ENCODE measurements at regions not wholly inside any gene's neighbourhood (a gene's known extent, or its start where the extent isn't known, plus 50 kb on each side); places are given as distances from the start of the nearest gene placed in this dataset.

DNA sequence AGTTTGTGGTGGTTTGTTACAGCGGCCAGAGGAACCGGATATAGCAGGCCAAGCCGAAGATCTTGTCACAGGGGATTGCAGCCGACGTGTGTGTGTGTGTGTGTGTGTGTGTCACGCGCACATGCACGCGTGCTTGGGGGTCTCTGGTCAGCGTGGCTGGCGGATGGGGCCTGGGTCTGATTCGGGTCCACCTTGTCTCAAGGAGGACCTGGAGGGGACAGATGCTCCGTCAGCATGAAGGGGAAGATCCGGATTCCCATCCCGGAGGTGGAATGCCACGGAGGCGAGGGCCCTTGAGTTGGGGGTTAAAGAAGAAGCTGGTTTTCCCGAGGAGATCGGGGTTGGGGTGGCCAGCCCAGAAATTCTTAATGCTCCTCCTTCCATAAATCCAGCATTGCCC, 1237.8 kb downstream of the BRD1 start:
- Histone ChIP-seq H4K8ac (ENCODE audit: low read depth in 2 of 2, low read length in 2 of 2) (no peak overlapping the region), H3K36me3 (ENCODE audit: control insufficient read depth, insufficient read depth, low read length) (no peaks in the 10 kb centered on the region), H2BK120ac (ENCODE audit: low read depth, low read length) (no peak overlapping the region), H2AK9ac (replicated peaks; ENCODE audit: low read depth, low read length, poor library complexity) (no peak overlapping the region), H3K79me1 (ENCODE audit: low read depth in 1 of 2, low read length in 2 of 2) (no peaks in the 10 kb centered on the region), H4K20me1 (ENCODE audit: insufficient read depth, low read length) (no peaks in the 10 kb centered on the region), H2BK20ac (ENCODE audit: low read depth, low read length) (no peak overlapping the region), H3K9ac (ENCODE audit: low read depth, low read length) (no peak overlapping the region), H3K9me3 (ENCODE audit: control insufficient read depth, insufficient read depth, low read length) (peaks cover 62% of the 10 kb centered on the region), H2BK15ac (ENCODE audit: low read depth, low read length) (no peak overlapping the region), H2BK5ac (ENCODE audit: low read depth, low read length, poor library complexity, severe bottlenecking) (no peak overlapping the region), H3K14ac (replicated peaks; ENCODE audit: low read depth, low read length) (no peak overlapping the region), H2AK5ac (ENCODE audit: low read depth, low read length) (no peak overlapping the region), H4K5ac (ENCODE audit: low read depth, low read length) (no peak overlapping the region), H3K9me1 (ENCODE audit: insufficient read depth, low read length) (no peaks in the 10 kb centered on the region), H3K4ac (ENCODE audit: low read depth, low read length) (no peak overlapping the region), H4K91ac (ENCODE audit: insufficient read depth, low read depth, low read length) (no peak overlapping the region), H3K56ac (ENCODE audit: extremely low read depth, insufficient read depth, low read length) (no peak overlapping the region), H3K4me3 (ENCODE audit: insufficient read depth, low read depth, low read length) (no peak overlapping the region), H3K27me3 (ENCODE audit: control insufficient read depth, insufficient read depth, low read length) (no peaks in the 10 kb centered on the region), H3K27ac (ENCODE audit: insufficient read depth, low read length) (no peak overlapping the region), H3K23ac (ENCODE audit: low read depth, low read length) (no peak overlapping the region), H2AFZ (replicated peaks; ENCODE audit: low read length, poor library complexity) (no peak overlapping the region), H3K4me1 (ENCODE audit: control insufficient read depth, insufficient read depth, low read length) (no peaks in the 10 kb centered on the region), H3K18ac (ENCODE audit: low read depth, low read length) (no peak overlapping the region), H3K4me2 (ENCODE audit: low read depth, low read length) (no peak overlapping the region)
- ChIA-PET POLR2A (ENCODE audit: unreplicated experiment) (no interaction called here), CTCF (no interaction called here)
- 100% methylated on average over 1 of the region's 19 CpGs; no CpG with 5 or more reads in 1 of the 2 experiments for WGBS, 2 experiments (ENCODE audit: extremely low coverage in 2 of 2, insufficient read length in 1 of 2)
- in situ Hi-C loops (cut with MboI; ENCODE audit: low sequenced_read_pairs): no loop called here
- no peak for ATAC-seq (ENCODE audit: low read depth)
- BruUV-seq (replicated peaks): no TSS peak
- intact Hi-C loops (cut with micrococcal nuclease): no loop called here
- DNase-seq: no peak
- dilution Hi-C loops (cut with HindIII; ENCODE audit: low sequenced_read_pairs, unreplicated experiment): no loop called here
- TF ChIP-seq RAD21 (IDR thresholded peaks at IDR 0.05; ENCODE audit: low read length) (no peak), POLR2A (IDR thresholded peaks at IDR 0.05; ENCODE audit: low read depth, low read length) (no peak), CEBPB (IDR thresholded peaks at IDR 0.05; ENCODE audit: low read depth, low read length) (no peak), MAZ (IDR thresholded peaks at IDR 0.05; ENCODE audit: borderline replicate concordance, low read depth, low read length) (no peak), NFE2L2 (IDR thresholded peaks at IDR 0.05; ENCODE audit: low read depth, low read length) (no peak), FOS (IDR thresholded peaks at IDR 0.05; ENCODE audit: low read depth, low read length) (no peak), CHD1 (IDR thresholded peaks at IDR 0.05; ENCODE audit: low read depth, low read length) (no peak), RFX5 (IDR thresholded peaks at IDR 0.05; ENCODE audit: low read depth, low read length) (no peak), MAFK (IDR thresholded peaks at IDR 0.05; ENCODE audit: low read depth, low read length) (no peak), RCOR1 (IDR thresholded peaks at IDR 0.05; ENCODE audit: insufficient replicate concordance, low read length) (no peak), SMC3 (IDR thresholded peaks at IDR 0.05; ENCODE audit: low read depth, low read length) (no peak)
- TF ChIP-seq, protein P1, sequence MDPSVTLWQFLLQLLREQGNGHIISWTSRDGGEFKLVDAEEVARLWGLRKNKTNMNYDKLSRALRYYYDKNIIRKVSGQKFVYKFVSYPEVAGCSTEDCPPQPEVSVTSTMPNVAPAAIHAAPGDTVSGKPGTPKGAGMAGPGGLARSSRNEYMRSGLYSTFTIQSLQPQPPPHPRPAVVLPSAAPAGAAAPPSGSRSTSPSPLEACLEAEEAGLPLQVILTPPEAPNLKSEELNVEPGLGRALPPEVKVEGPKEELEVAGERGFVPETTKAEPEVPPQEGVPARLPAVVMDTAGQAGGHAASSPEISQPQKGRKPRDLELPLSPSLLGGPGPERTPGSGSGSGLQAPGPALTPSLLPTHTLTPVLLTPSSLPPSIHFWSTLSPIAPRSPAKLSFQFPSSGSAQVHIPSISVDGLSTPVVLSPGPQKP (IDR thresholded peaks at IDR 0.05; ENCODE audit: borderline replicate concordance, low read depth, low read length): no peak
- TF ChIP-seq, protein P2, sequence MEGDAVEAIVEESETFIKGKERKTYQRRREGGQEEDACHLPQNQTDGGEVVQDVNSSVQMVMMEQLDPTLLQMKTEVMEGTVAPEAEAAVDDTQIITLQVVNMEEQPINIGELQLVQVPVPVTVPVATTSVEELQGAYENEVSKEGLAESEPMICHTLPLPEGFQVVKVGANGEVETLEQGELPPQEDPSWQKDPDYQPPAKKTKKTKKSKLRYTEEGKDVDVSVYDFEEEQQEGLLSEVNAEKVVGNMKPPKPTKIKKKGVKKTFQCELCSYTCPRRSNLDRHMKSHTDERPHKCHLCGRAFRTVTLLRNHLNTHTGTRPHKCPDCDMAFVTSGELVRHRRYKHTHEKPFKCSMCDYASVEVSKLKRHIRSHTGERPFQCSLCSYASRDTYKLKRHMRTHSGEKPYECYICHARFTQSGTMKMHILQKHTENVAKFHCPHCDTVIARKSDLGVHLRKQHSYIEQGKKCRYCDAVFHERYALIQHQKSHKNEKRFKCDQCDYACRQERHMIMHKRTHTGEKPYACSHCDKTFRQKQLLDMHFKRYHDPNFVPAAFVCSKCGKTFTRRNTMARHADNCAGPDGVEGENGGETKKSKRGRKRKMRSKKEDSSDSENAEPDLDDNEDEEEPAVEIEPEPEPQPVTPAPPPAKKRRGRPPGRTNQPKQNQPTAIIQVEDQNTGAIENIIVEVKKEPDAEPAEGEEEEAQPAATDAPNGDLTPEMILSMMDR (conservative IDR thresholded peaks at IDR 0.05; ENCODE audit: low read depth, low read length): no peak

All from IMR-90 (cell line).